CD4-positive, alpha-beta T cell (primary cell): ENCODE measurements at regions not wholly inside any gene's neighbourhood (a gene's known extent, or its start where the extent isn't known, plus 50 kb on each side); places are given as distances from the start of the nearest gene placed in this dataset.

Experiments
- ATAC-seq: fragments of 200-7000 bp; cut with Tn5 transposase; one replicate; pipeline ENCODE4 v1.10.0; 2022; ENCODE audit warnings: mild to moderate bottlenecking; ENCODE audit not compliant: poor library complexity
- CTCF ChIA-PET: fragments of 350-600 bp; sonication (Branson Sonifier 250); formaldehyde crosslinking; loops from one replicate; lab custom pipeline; 2021; ENCODE audit warnings: antibody characterized with exemption, inconsistent platforms; lab: Charles Lee
- POLR2A ChIA-PET: fragments of 350-600 bp; sonication (Branson Sonifier 250); formaldehyde crosslinking; loops from one replicate; lab custom pipeline; 2021; ENCODE audit warnings: antibody characterized with exemption, inconsistent platforms; lab: Charles Lee
- DNase-seq, 14 experiments: peaks; one replicate each; pipeline ENCODE4 v3.0.0-alpha.2; 2013 to 2020; ENCODE audit warnings: mixed read lengths in 2 of 14
- H3K27ac ChIP-seq, 2 donors: one replicate each; pipeline versions ENCODE4 v1.5.1 to v1.7.0; 2013; ENCODE audit warnings: low read length in 2 of 2, low read depth in 1 of 2, mild to moderate bottlenecking in 1 of 2
- H3K27me3 ChIP-seq, 2 experiments: 1 replicate in 1 of 2; 2 replicates in 1 of 2; pipeline versions ENCODE4 v1.6.1 to v1.7.0; 2013; ENCODE audit warnings: low read length in 2 of 2, control low read depth in 1 of 2, mild to moderate bottlenecking in 1 of 2, moderate library complexity in 1 of 2; ENCODE audit not compliant: insufficient read depth in 2 of 2, control insufficient read depth in 1 of 2
- H3K36me3 ChIP-seq: one replicate; pipeline ENCODE4 v1.6.1; 2013; ENCODE audit warnings: low read length, control low read depth; ENCODE audit not compliant: insufficient read depth
- H3K4me1 ChIP-seq: one replicate; pipeline ENCODE4 v1.6.1; 2013; ENCODE audit warnings: low read length, control low read depth; ENCODE audit not compliant: insufficient read depth
- H3K4me3 ChIP-seq: one replicate; pipeline ENCODE4 v1.5.1; 2013; ENCODE audit warnings: mild to moderate bottlenecking, low read length, moderate library complexity
- H3K9me3 ChIP-seq, 2 experiments: 1 replicate in 1 of 2; 2 replicates in 1 of 2; pipeline versions ENCODE4 v1.6.1 to v1.7.0; 2013; ENCODE audit warnings: low read length in 2 of 2, mild to moderate bottlenecking in 2 of 2, control low read depth in 1 of 2, moderate library complexity in 1 of 2; ENCODE audit not compliant: control insufficient read depth in 1 of 2, insufficient read depth in 1 of 2
- H3K27ac Mint-ChIP-seq: one replicate; pipeline ENCODE4 v1.8.0; 2020; ENCODE audit warnings: mixed read lengths
- H3K27me3 Mint-ChIP-seq: one replicate; pipeline ENCODE4 v1.8.0; 2021; ENCODE audit warnings: mixed read lengths
- H3K36me3 Mint-ChIP-seq: one replicate; pipeline ENCODE4 v1.8.0; 2021; ENCODE audit warnings: low read depth, mixed read lengths
- H3K4me1 Mint-ChIP-seq: one replicate; pipeline ENCODE4 v1.8.0; 2021; ENCODE audit warnings: low read depth, mixed read lengths
- H3K4me3 Mint-ChIP-seq: one replicate; pipeline ENCODE4 v1.8.0; 2020; ENCODE audit warnings: mild to moderate bottlenecking, mixed read lengths
- H3K9me3 Mint-ChIP-seq: one replicate; pipeline ENCODE4 v1.8.0; 2020; ENCODE audit warnings: mixed read lengths
- intact Hi-C, 2 experiments: fragments of 100-400 bp; cut with DNase I in 1 of 2; cut with micrococcal nuclease in 1 of 2; formaldehyde crosslinking; loops; one replicate each; pipeline versions ENCODE4 v1.15.1 to v1.9.0; 2023 to 2025; cut with DNase I, micrococcal nuclease
- TF ChIP-seq, protein P1 (sequence below): fragments of 200-600 bp; IDR thresholded peaks from one replicate; pipeline ENCODE4 v1.8.0; 2022; ENCODE audit warnings: antibody characterized with exemption, mild to moderate bottlenecking

DNA sequence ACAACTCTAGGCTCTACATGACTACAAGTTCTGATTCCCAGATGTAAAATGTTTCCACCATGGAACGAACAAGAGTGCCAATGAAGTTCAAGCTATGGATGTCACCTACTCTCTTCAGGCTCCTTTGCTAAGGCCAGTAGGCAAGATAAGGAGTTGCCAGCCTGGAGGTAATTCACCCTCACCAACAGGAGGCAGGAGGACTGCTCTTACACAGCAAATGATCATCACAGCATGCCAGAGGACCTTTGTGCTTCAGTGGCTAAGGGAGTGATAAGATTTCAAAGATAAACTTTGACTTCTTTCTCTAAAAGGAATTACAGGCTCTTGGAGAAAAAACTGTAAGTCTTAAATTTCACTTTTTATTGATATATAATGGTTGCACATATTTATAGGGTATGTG is 54.1 kb upstream of the SLC36A4 start:
- Histone ChIP-seq H3K36me3 (no peaks in the 10 kb centered on the region), H3K9me3 (no peaks in the 10 kb centered on the region), H3K27me3 (no peaks in the 10 kb centered on the region), H3K4me1 (no peaks in the 10 kb centered on the region), H3K27ac (no peak overlapping the region), H3K4me3 (no peak overlapping the region)
- Mint-ChIP-seq H3K4me1 (no peaks in the 10 kb centered on the region), H3K27ac (no peak overlapping the region), H3K9me3 (no peaks in the 10 kb centered on the region), H3K4me3 (no peak overlapping the region), H3K36me3 (no peaks in the 10 kb centered on the region), H3K27me3 (peaks cover 32% of the 10 kb centered on the region)
- DNase-seq (no peak), ATAC-seq (no peak)
- TF ChIP-seq, protein P1, sequence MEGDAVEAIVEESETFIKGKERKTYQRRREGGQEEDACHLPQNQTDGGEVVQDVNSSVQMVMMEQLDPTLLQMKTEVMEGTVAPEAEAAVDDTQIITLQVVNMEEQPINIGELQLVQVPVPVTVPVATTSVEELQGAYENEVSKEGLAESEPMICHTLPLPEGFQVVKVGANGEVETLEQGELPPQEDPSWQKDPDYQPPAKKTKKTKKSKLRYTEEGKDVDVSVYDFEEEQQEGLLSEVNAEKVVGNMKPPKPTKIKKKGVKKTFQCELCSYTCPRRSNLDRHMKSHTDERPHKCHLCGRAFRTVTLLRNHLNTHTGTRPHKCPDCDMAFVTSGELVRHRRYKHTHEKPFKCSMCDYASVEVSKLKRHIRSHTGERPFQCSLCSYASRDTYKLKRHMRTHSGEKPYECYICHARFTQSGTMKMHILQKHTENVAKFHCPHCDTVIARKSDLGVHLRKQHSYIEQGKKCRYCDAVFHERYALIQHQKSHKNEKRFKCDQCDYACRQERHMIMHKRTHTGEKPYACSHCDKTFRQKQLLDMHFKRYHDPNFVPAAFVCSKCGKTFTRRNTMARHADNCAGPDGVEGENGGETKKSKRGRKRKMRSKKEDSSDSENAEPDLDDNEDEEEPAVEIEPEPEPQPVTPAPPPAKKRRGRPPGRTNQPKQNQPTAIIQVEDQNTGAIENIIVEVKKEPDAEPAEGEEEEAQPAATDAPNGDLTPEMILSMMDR: no peak
- CTCF ChIA-PET: no interaction called here
- intact Hi-C loops: no loop called here
- POLR2A ChIA-PET: no interaction called here

DNA sequence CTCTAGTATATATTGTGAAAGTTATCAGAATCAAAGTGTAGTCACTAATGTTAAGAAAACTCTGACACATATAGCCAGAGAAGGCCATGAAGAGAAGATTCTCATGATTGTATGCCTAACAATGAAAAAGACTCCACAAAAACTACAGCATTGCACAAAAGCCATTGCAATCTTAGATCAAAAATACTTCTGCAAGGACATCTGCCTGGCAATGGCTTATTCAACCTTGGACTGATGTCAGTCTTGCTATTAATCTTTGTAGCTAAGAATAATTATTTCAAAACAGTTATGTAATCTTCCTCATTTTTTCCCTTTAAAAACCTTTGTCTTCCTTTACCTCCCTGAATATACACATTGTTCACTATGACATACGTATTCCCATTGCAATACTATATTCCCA is 55.3 kb upstream of the SLC36A4 start:
- intact Hi-C loops: no loop called here
- no peaks in the 10 kb centered on the region for H3K36me3 Mint-ChIP-seq
- ChIA-PET POLR2A (no interaction called here), CTCF (no interaction called here)
- H3K27ac Mint-ChIP-seq: no peak overlapping the region
- peaks cover 37% of the 10 kb centered on the region for H3K27me3 Mint-ChIP-seq
- no peak overlapping the region for H3K4me3 ChIP-seq
- no peak overlapping the region for H3K27ac ChIP-seq
- H3K27me3 ChIP-seq: no peaks in the 10 kb centered on the region
- no peak overlapping the region for H3K4me3 Mint-ChIP-seq
- H3K4me1 ChIP-seq: no peaks in the 10 kb centered on the region
- TF ChIP-seq, protein P1: no peak
- DNase-seq (no peak), ATAC-seq (no peak)
- no peaks in the 10 kb centered on the region for H3K4me1 Mint-ChIP-seq
- no peaks in the 10 kb centered on the region for H3K9me3 Mint-ChIP-seq
- H3K36me3 ChIP-seq: no peaks in the 10 kb centered on the region
- no peaks in the 10 kb centered on the region for H3K9me3 ChIP-seq

DNA sequence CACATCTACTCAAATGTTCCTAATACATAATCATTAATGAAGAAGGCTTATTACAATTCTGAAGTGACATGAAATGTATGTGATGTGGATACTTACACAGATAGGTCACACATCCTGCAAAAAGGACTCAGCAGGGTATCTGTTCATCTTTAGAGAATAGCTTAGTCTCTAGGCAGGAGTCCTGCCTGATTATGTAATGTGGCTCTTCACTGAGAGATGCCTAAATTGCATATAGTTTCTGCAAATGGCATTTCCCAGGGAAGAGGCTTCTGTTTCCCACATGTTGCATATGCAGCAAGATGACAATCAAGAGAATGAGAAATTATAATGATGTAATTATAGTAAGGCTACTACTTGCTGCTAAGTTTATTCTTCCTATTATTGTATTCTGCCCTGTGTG is 58.8 kb upstream of the SLC36A4 start:
- ATAC-seq: no peak
- H3K27ac Mint-ChIP-seq: no peak overlapping the region
- no peaks in the 10 kb centered on the region for H3K36me3 ChIP-seq
- CTCF ChIA-PET: no interaction called here
- peaks cover 0 to 4% of the 10 kb centered on the region in 2 experiments for H3K9me3 ChIP-seq
- no peaks in the 10 kb centered on the region for H3K4me1 ChIP-seq
- H3K27ac ChIP-seq: no peak overlapping the region
- H3K27me3 ChIP-seq: no peaks in the 10 kb centered on the region
- H3K4me1 Mint-ChIP-seq: no peaks in the 10 kb centered on the region
- DNase-seq: no peak
- POLR2A ChIA-PET: interaction anchor here (0.9 kb wide), 1 partner anchor 63 kb away, joined by 3 read pairs; no protein-coding TSS in a partner anchor
- H3K36me3 Mint-ChIP-seq: no peaks in the 10 kb centered on the region
- intact Hi-C loops: no loop called here
- no peak overlapping the region for H3K4me3 ChIP-seq
- TF ChIP-seq, protein P1: no peak
- peaks cover 33% of the 10 kb centered on the region for H3K27me3 Mint-ChIP-seq
- H3K4me3 Mint-ChIP-seq: no peak overlapping the region
- peaks cover 2% of the 10 kb centered on the region for H3K9me3 Mint-ChIP-seq
